NCI-H345 treated with DMSO at 0.1 percent for 48 hours (cell line): ENCODE measurements at regions not wholly inside any gene's neighbourhood (a gene's known extent, or its start where the extent isn't known, plus 50 kb on each side); places are given as distances from the start of the nearest gene placed in this dataset.

Experiments used
- DNase-seq: peaks from one replicate; lab custom pipeline; 2025; ENCODE audit not compliant: unreplicated experiment; lab: John Stamatoyannopoulos, UW

GRCh38 chr6:104621396-104621795 lies 238.3 kb downstream of the HACE1 start:
- DNase-seq: no peak

GRCh38 chr6:104617591-104617990 lies 242.1 kb downstream of the HACE1 start:
- no peak for DNase-seq

GRCh38 chr6:104614394-104614793 lies 245.3 kb downstream of the HACE1 start:
- no peak for DNase-seq

GRCh38 chr6:104613416-104614001 lies 246.2 kb downstream of the HACE1 start:
- DNase-seq: no peak

GRCh38 chr6:104612541-104612940 lies 247.2 kb downstream of the HACE1 start:
- no peak for DNase-seq

GRCh38 chr6:104608101-104608500 lies 251.6 kb downstream of the HACE1 start:
- no peak for DNase-seq

GRCh38 chr6:104607501-104607900 lies 252.2 kb downstream of the HACE1 start:
- no peak for DNase-seq

- peak; percentile 18 for DNase-seq
These were observed 253.4 kb downstream of the HACE1 start for GRCh38 chr6:104606361-104606760.

GRCh38 chr6:104604685-104605084 lies 255.0 kb downstream of the HACE1 start:
- no peak for DNase-seq

- DNase-seq: no peak
These were observed 256.5 kb downstream of the HACE1 start for GRCh38 chr6:104603108-104603745.

GRCh38 chr6:104601721-104602120 lies 258.0 kb downstream of the HACE1 start:
- no peak for DNase-seq

GRCh38 chr6:104601131-104601651 lies 258.5 kb downstream of the HACE1 start:
- no peak for DNase-seq

GRCh38 chr6:104600639-104600931 lies 259.1 kb downstream of the HACE1 start:
- no peak for DNase-seq

- no peak for DNase-seq
These were observed 259.7 kb downstream of the HACE1 start for GRCh38 chr6:104599821-104600638.

- no peak for DNase-seq
These were observed 262.1 kb downstream of the HACE1 start for GRCh38 chr6:104597541-104598050.

GRCh38 chr6:104596091-104596490 lies 263.6 kb downstream of the HACE1 start:
- no peak for DNase-seq

- DNase-seq: no peak
These were observed 264.4 kb downstream of the HACE1 start for GRCh38 chr6:104595311-104595820.

- DNase-seq: no peak
These were observed 268.0 kb downstream of the HACE1 start for GRCh38 chr6:104591573-104592334.

GRCh38 chr6:104589940-104590339 lies 269.8 kb downstream of the HACE1 start:
- no peak for DNase-seq

- no peak for DNase-seq
These were observed 274.1 kb downstream of the HACE1 start for GRCh38 chr6:104585646-104586045.

GRCh38 chr6:104580452-104580851 lies 279.3 kb downstream of the HACE1 start:
- DNase-seq: no peak
